Mucosa of descending colon (tissue), 3 donors: ENCODE measurements at regions not wholly inside any gene's neighbourhood (a gene's known extent, or its start where the extent isn't known, plus 50 kb on each side); places are given as distances from the start of the nearest gene placed in this dataset.
"Not testable (repeated sequence)": the region's sequence is repeated elsewhere in the genome, so short reads cannot be mapped to it uniquely, and the experiment has no call there.

Experiments
- ATAC-seq: fragments of 200-7000 bp; cut with Tn5 transposase; one replicate; pipeline ENCODE4 v1.9.1; 2020; ENCODE audit warnings: mild to moderate bottlenecking, moderate library complexity
- DNase-seq, 3 donors: peaks; one replicate each; pipeline ENCODE4 v3.0.0-alpha.2; 2020
- H3K36me3 ChIP-seq: fragments of 200-600 bp; one replicate; pipeline ENCODE4 v1.8.0; 2021; ENCODE audit warnings: low read depth, mild to moderate bottlenecking
- H3K4me1 ChIP-seq: fragments of 200-600 bp; one replicate; pipeline ENCODE4 v1.8.0; 2021; ENCODE audit warnings: low read depth, mild to moderate bottlenecking
- H3K4me3 ChIP-seq: fragments of 200-600 bp; one replicate; pipeline ENCODE4 v1.8.0; 2021; ENCODE audit warnings: mild to moderate bottlenecking
- H3K9me3 ChIP-seq: fragments of 200-600 bp; one replicate; pipeline ENCODE4 v1.8.0; 2021; ENCODE audit warnings: mild to moderate bottlenecking
- CTCF ChIP-seq: fragments of 200-600 bp; IDR thresholded peaks from one replicate; pipeline ENCODE4 v1.8.0; 2022; ENCODE audit warnings: antibody characterized with exemption, mild to moderate bottlenecking
- intact Hi-C, 2 donors: fragments of 100-400 bp; cut with DNase I in 1 of 2; cut with micrococcal nuclease in 1 of 2; formaldehyde crosslinking; loops; one replicate each; pipeline versions ENCODE4 v1.11.0 to v1.11.1; 2022; cut with DNase I, micrococcal nuclease
- donor health status: DM: no; HTN: no; CAD: no; lungs with moderate emphysema.
- donor health status: DM: no; HTN: no; CAD: no.
- donor health status: DM: no; HTN: yes; CAD: no.

DNA sequence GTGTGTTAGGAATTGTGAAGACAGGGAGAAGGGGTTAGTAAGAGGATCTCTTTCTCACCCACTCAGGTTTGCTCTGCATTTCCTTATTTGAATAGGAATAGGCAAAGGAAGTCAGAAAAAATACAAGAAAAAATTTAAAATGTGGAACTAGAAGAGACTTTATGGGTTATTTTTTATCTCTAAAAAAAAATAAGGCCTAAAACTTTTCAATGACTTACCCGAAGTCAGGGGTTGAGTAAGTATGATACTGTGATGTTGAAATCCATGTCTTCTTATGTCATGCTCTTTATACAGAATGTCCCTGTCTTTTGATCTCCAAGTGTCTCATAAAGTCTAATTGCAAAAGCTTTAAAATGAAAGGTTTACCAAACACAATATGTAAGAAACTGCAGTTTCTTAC lies 148.3 kb upstream of the PIK3R1 start:
- intact Hi-C loops = no loop called here
- Histone ChIP-seq H3K9me3 (no peaks in the 10 kb centered on the region), H3K36me3 (no peaks in the 10 kb centered on the region), H3K4me1 (no peaks in the 10 kb centered on the region), H3K4me3 (no peak overlapping the region)
- DNase-seq = no peak
- TF ChIP-seq CTCF = no peak
- no peak for ATAC-seq

GRCh38 chr5:68066277-68066955 lies 149.1 kb upstream of the PIK3R1 start:
- DNase-seq = no peak
- Histone ChIP-seq H3K4me3 (no peak overlapping the region), H3K4me1 (no peaks in the 10 kb centered on the region), H3K36me3 (no peaks in the 10 kb centered on the region), H3K9me3 (no peaks in the 10 kb centered on the region)
- TF ChIP-seq CTCF = no peak
- intact Hi-C loops = no loop called here
- no peak for ATAC-seq

- DNase-seq, ATAC-seq, H3K36me3 ChIP-seq, intact Hi-C loops, H3K4me3 ChIP-seq, H3K4me1 ChIP-seq, H3K9me3 ChIP-seq: not testable (repeated sequence)
These were observed 150.2 kb upstream of the PIK3R1 start for GRCh38 chr5:68065321-68065720.

GRCh38 chr5:68060382-68060781 lies 155.2 kb upstream of the PIK3R1 start:
- DNase-seq (no peak), ATAC-seq (no peak)
- H3K4me1 ChIP-seq = no peaks in the 10 kb centered on the region
- no peak overlapping the region for H3K4me3 ChIP-seq
- intact Hi-C loops = no loop called here
- no peak for TF ChIP-seq CTCF
- H3K9me3 ChIP-seq = no peaks in the 10 kb centered on the region
- no peaks in the 10 kb centered on the region for H3K36me3 ChIP-seq

- Histone ChIP-seq H3K4me3 (no peak overlapping the region), H3K4me1 (no peaks in the 10 kb centered on the region), H3K36me3 (no peaks in the 10 kb centered on the region), H3K9me3 (no peaks in the 10 kb centered on the region)
- no peak for TF ChIP-seq CTCF
- ATAC-seq (no peak), DNase-seq (no peak)
- intact Hi-C loops = no loop called here
These were observed 158.4 kb upstream of the PIK3R1 start for GRCh38 chr5:68057191-68057590.

DNA sequence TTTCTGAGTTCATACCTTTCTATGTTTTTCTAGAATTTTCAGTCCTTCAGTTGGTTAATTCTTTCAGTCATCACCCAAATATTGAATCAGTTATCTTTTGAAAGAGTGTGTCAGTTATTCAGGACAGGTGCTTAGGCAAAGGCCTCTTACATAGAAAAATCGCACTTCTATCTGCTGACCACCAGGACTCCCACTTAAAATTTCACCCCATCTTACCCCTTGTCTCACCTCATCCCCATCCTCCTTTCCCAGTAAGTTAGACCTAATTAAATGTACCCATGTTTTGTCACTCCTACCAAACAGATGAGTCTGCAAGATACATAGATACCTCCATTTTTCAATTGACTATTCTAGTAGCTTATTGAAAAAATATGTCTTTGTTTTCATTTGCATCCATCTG lies 159.9 kb upstream of the PIK3R1 start:
- no peak for TF ChIP-seq CTCF
- Histone ChIP-seq H3K4me3 (no peak overlapping the region), H3K9me3 (no peaks in the 10 kb centered on the region), H3K36me3 (no peaks in the 10 kb centered on the region), H3K4me1 (no peaks in the 10 kb centered on the region)
- ATAC-seq (no peak), DNase-seq (no peak)
- intact Hi-C loops = no loop called here
